Right atrium auricular region (tissue), 2 donors: ENCODE measurements at regions not wholly inside any gene's neighbourhood (a gene's known extent, or its start where the extent isn't known, plus 50 kb on each side); places are given as distances from the start of the nearest gene placed in this dataset.

Source experiments
- DNase-seq: peaks from one replicate; pipeline ENCODE4 v3.0.0-alpha.2; 2019; ENCODE audit warnings: low spot score
- H3K27ac ChIP-seq, 2 donors: fragments of 200-600 bp; sonication (generic); 1 replicate in 1 of 2; 2 replicates in 1 of 2; pipeline ENCODE4 v1.5.1; 2016 to 2019
- H3K27me3 ChIP-seq, 2 donors: fragments of 200-600 bp; sonication (generic); one replicate each; pipeline versions ENCODE4 v1.5.1 to v1.6.0; 2017 to 2019
- H3K36me3 ChIP-seq: fragments of 200-600 bp; sonication (generic); one replicate; pipeline ENCODE4 v1.5.1; 2016
- H3K4me1 ChIP-seq, 2 donors: fragments of 200-600 bp; sonication (generic); one replicate each; pipeline versions ENCODE4 v1.5.1 to v1.6.0; 2017 to 2019
- H3K4me3 ChIP-seq, 2 donors: fragments of 200-600 bp; sonication (generic); 1 replicate in 1 of 2; 2 replicates in 1 of 2; pipeline ENCODE4 v1.5.1; 2017 to 2019; ENCODE audit warnings: mild to moderate bottlenecking in 1 of 2, moderate library complexity in 1 of 2
- H3K9me3 ChIP-seq, 2 donors: fragments of 200-600 bp; sonication (generic); one replicate each; pipeline ENCODE4 v1.5.1; 2019
- CTCF ChIP-seq, 2 donors: fragments of 200-600 bp; sonication (generic); IDR thresholded peaks; one replicate each; pipeline ENCODE4 v1.5.1; 2019; ENCODE audit warnings: antibody characterized with exemption in 2 of 2

GRCh38 chr10:60646966-60647796 lies 131.1 kb upstream of the CDK1 start:
- no peaks in the 10 kb centered on the region for H3K36me3 ChIP-seq

GRCh38 chr10:60645980-60646379 lies 132.3 kb upstream of the CDK1 start:
- Histone ChIP-seq H3K4me3 (no peak overlapping the region), H3K27me3 (no peaks in the 10 kb centered on the region), H3K4me1 (no peaks in the 10 kb centered on the region), H3K36me3 (no peaks in the 10 kb centered on the region), H3K27ac (no peak overlapping the region), H3K9me3 (no peaks in the 10 kb centered on the region)
- no peak for TF ChIP-seq CTCF (IDR thresholded peaks at IDR 0.05)
- no peak for DNase-seq

More at GRCh38 chr10:60646966-60647796, 131.1 kb upstream of the CDK1 start:
- no peak overlapping the region for H3K27ac ChIP-seq
- H3K9me3 ChIP-seq: no peaks in the 10 kb centered on the region
- TF ChIP-seq CTCF (IDR thresholded peaks at IDR 0.05): peak; percentile 67 to 77
- H3K4me3 ChIP-seq: no peak overlapping the region
- no peaks in the 10 kb centered on the region for H3K4me1 ChIP-seq
- no peaks in the 10 kb centered on the region for H3K27me3 ChIP-seq
- DNase-seq: no peak

- Histone ChIP-seq H3K27ac (no peak overlapping the region), H3K9me3 (no peaks in the 10 kb centered on the region), H3K27me3 (no peaks in the 10 kb centered on the region), H3K36me3 (no peaks in the 10 kb centered on the region), H3K4me3 (no peak overlapping the region), H3K4me1 (no peaks in the 10 kb centered on the region)
- no peak for DNase-seq
- no peak for TF ChIP-seq CTCF (IDR thresholded peaks at IDR 0.05)
These were observed 133.7 kb upstream of the CDK1 start for GRCh38 chr10:60644436-60645130.

GRCh38 chr10:60643874-60644273 lies 134.4 kb upstream of the CDK1 start:
- no peak overlapping the region for H3K4me3 ChIP-seq
- no peaks in the 10 kb centered on the region for H3K36me3 ChIP-seq
- no peaks in the 10 kb centered on the region for H3K27me3 ChIP-seq
- H3K9me3 ChIP-seq: no peaks in the 10 kb centered on the region
- TF ChIP-seq CTCF (IDR thresholded peaks at IDR 0.05): no peak
- H3K4me1 ChIP-seq: no peaks in the 10 kb centered on the region
- no peak overlapping the region for H3K27ac ChIP-seq
- no peak for DNase-seq

GRCh38 chr10:60629332-60629731 lies 148.9 kb upstream of the CDK1 start:
- no peak for TF ChIP-seq CTCF (IDR thresholded peaks at IDR 0.05)
- H3K27me3 ChIP-seq: no peaks in the 10 kb centered on the region
- no peaks in the 10 kb centered on the region for H3K36me3 ChIP-seq
- H3K9me3 ChIP-seq: no peaks in the 10 kb centered on the region
- no peak overlapping the region for H3K27ac ChIP-seq
- DNase-seq: no peak
- H3K4me1 ChIP-seq: no peaks in the 10 kb centered on the region
- no peak overlapping the region for H3K4me3 ChIP-seq
